Erythroblast (primary cell): ENCODE measurements at regions not wholly inside any gene's neighbourhood (a gene's known extent, or its start where the extent isn't known, plus 50 kb on each side); places are given as distances from the start of the nearest gene placed in this dataset.

ENCODE experiments used
- GATA1 ChIP-seq: IDR thresholded peaks from 2 replicates; pipeline ENCODE4 v1.6.1; 2011; ENCODE audit warnings: low read depth, mild to moderate bottlenecking, control low read depth, low read length, moderate library complexity
- POLR2A ChIP-seq: IDR thresholded peaks from 2 replicates; pipeline ENCODE4 v1.6.1; 2011; ENCODE audit warnings: mild to moderate bottlenecking, low read length

DNA sequence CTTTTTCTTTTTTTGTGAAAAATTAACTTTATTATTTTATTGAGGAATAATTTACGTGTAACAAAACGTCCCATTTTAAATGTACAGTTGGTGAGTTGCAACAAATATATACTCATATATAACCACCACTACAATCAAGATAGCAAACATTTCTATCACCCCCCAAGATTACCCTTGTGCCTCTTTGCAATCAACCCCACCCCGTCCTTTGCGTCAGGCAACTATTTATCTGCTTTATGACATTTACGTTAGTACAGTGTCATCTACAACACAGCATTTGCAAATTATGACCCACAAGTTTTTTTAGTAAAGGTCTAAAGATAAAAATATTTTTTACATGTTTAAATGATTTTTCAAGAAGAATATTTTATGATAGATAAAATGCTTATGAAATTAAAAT lies 485.6 kb upstream of the SOX9 start:
- TF ChIP-seq POLR2A (no peak), GATA1 (no peak)
